HCEC 1CT (cell line): ENCODE measurements at regions not wholly inside any gene's neighbourhood (a gene's known extent, or its start where the extent isn't known, plus 50 kb on each side); places are given as distances from the start of the nearest gene placed in this dataset.
"Not testable (repeated sequence)": the region's sequence is repeated elsewhere in the genome, so short reads cannot be mapped to it uniquely, and the experiment has no call there.

Experiments used
- DNase-seq: peaks from one replicate; pipeline ENCODE4 v3.0.0-alpha.2; 2017

DNA sequence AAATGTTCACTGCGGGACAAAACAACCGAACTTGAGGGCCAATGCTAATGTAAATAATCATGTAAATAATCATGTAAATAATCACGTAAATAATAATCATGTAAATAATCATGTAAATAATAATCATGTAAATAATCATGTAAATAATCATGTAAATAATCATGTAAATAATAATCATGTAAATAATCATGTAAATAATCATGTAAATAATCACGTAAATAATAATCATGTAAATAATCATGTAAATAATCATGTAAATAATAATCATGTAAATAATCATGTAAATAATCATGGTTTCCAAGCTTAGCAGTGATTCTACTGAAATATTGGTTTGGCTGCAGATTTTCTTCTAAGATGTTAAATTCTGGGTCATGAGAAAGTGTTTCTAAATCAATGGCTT lies 507.1 kb downstream of the ZNF516 start:
- not testable (repeated sequence) for DNase-seq

DNA sequence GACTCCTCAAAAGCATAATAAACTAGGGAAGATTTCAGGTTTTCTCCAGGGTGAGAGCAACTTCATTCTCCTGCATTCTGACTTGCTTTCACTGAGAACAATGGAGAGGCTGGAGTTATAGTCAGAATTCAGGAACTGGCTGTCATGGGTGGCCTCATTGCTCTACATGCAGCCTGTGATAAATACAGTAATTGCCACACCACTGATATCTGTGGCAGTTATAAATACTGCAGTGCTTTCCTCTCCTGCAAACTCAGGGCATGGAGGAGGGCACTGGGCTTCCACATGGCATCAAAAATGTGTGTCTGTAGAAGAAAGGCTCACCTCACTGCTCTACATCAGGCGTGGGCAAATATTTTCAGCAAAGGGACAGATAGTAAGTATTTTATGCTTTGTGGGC lies 510.2 kb downstream of the ZNF516 start:
- DNase-seq, result no peak

DNA sequence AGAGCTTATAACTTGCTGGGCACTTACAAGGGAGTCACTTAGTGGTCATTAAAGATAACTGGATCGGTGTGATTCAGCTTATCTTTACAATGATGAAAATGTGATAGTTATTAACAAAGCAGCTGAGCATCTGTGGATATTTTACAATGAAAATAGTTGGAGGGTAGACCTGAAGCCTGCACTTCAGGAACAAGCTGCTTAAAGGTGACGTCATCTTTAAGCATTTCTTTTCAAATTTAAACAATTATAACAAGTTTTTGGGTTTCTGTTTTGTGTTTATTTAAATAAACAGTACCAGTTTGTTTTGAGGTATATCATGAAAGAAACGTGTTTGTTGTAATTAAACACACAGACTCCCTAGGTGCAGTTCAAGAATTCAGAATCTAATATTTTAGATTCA lies 513.9 kb downstream of the ZNF516 start:
- no peak for DNase-seq

DNA sequence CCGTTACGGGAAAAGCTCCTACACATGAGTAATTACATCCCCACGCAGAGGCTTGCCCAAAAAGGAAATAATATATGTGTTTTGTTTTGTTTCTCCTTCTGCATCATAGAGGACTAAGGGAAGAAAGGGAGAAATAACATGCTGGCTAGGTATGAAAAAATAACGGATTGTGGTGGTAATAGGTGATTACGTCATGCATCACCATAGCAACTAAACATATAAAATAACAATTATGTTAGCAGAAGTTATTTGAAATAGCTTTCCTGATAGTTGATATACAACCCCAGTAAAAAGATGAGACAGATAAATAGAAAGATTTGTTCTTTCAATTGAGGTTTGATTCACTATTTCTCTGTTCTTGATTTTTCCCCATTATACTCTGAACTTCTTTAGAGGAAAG lies 518.0 kb downstream of the ZNF516 start:
- DNase-seq, result no peak

DNA sequence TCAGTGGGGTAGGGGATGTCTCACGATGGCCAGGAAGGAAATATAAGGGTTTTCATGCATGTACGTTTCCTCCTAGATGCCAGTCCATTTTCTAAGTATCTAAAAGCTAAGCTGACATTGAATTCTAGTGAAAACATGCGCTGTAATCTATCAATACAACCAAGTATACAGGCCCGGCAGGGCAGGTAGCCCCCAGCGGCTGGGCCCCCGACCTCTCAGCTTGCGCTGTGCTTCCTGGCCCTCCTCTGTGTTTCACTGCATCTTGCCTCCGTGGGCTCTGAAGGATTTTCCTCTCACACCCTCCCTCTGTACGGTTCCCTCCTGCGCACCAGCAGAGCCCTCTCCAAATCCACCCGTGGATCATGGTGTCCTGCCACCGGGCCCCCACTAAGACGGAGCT lies 524.8 kb downstream of the ZNF516 start:
- no peak for DNase-seq

DNA sequence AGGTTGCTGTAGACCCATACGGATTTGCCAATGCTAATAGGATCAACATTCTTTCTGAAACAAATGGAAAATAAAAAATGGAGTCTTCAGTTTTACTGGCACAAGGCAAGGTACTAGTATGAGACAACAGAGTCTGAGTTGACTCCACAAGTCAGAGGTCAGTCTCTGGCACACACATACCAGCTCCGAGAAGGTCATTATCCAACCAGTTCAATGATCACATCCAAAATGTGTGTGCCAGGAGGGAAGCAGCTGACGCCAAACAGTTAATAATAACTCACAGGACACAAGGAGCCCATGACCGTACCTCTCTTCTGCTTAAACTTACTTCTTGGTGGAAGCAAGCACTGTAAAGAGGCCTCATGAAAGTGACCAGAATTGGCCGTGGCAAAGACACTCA lies 528.6 kb downstream of the ZNF516 start:
- DNase-seq, result no peak

DNA sequence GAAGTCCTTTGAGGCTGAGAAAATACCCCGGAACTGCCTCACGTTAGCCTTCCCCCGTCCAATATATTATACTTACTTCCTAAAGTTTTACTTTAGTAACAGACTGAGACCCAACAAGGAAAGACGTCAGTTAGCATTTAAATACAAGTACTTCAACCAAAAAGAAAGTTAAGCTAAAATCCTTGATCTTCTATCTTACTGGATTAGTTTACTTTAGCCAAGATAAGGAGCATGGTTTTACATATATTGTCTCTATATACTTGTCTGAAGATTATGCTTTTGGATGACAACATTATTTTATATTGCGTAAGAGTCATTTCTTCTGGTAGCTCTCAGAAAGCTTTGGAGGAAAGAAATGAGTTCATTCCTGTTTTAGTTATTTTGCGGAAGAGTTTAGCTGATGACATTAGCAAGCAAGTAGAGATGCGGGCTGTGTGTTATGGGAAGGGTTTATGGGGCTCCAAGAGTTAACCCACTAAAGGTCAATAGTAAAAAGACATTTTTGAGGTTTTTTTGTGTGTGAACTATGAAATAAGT lies 532.9 kb downstream of the ZNF516 start:
- no peak for DNase-seq

DNA sequence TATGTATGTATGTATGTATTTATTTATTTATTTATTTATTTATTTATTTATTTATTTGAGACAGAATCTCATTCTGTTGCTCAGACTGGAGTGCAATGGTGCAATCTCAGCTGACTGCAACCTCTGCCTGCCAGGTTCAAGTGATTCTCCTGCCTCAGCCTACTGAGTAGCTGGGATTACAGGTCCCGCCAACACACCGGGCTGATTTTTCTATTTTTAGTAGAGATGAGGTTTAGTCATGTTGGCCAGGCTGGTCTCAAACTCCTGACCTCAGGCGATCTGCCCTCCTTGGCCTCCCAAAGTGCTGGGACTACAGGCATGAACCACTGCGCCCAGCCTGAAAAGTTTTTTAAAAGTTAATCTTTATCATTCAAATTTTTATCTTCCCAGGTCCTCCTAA lies 532.9 kb upstream of the SMIM21 start:
- not testable (repeated sequence) for DNase-seq

DNA sequence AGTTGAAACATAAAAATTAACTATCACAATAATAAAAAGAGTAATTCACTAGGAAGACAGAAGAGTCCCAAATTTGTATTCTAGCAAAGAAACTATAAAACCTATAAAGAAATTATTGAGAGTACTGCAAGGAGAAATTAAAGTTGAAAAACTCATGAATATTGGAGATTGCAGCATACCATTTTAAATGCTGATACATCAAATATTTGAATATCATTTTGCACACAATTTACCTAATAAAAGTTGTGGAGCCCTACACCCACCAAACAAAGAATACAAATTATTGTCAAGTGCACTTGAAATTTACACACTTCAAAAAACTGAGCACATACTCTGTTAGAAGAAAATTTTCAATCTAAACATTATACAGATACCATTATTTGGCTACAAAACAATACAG lies 531.6 kb upstream of the SMIM21 start:
- DNase-seq, result no peak

DNA sequence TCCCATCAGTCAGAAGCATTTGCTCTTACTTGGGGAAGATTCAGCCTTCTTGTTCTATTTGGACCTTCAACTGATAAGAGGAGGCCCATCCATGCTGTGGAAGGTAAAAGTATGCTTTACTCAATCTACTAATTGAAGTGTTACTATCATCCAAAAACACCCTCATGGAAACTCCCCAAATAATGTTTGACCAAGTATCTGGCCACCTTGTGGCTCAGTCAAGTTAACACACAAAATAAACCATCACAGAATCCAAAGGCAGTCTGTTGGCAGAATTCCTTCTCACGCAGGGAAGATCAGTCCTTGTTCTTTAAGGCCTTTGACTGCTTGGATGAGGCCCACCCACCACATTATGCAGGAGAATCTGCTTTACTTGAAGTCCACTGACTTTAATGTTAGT lies 531.2 kb upstream of the SMIM21 start:
- DNase-seq, result no peak

DNA sequence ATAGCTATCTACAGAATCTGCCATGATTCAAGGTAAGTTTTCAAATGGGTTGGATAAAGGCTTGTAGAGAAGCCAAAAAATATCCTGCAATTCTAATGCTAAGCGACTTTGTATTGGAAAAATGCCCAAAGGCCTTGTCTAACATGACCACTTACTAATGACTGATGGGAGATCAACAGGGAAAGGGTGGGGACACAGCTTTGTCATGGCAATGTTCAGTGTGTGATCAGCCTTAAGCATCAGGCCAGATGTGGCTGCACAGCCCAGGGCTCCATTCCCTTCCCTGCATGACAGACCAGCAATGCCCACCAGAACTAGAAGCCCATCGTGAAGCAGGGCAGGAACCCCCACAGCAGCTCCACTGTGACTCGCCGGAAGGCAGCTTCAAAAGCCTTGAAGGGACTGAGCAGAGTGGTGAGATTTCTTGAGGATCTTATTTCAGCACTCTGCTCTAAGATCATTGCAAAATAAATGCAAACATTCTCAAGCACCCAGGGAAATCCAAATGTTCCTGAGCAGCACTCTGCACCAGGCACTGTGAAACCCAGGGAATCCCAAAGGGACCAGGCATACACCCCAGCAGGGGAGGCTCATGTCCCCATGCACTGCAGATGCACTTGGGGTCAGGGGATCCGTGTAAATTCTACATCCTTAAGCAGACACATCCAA lies 517.9 kb upstream of the SMIM21 start:
- no peak for DNase-seq

DNA sequence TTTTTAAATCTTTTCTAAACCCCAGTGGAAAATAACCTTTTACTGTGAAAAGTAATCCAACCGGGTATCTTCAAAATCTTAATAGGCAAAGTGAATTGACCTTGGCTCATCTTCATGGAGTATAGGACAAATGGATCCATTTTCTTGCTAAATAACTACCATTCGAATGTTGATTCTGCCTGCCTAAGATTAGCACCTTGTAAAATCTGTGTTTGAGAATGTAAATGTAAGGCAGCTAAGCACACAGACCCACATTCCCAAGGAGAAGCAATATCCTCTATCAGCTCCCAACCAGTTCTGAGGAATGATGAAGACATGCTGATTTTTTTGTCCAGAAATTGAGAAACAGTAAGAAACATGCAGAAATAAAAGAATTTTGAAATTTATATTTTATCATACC lies 509.8 kb upstream of the SMIM21 start:
- DNase-seq, result no peak

DNA sequence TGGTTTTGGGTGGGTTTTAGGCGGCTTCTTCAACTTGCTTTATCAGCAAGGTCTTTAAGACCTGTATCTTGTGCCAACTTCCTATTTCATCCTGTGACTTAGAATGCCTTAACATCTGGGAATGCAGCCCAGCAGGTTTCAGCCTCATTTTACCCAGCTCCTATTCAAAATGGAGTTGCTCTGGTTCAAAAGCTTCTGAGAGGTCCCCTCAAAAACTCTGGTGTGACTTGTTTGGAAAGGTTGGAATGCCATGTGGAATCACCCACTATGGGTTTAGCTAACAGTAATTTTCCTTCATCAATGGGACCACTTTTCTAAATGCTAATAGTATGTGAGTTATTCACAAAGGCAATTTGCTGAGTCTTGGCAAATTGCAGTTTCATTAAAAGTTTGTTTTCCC lies 509.4 kb upstream of the SMIM21 start:
- no peak for DNase-seq

DNA sequence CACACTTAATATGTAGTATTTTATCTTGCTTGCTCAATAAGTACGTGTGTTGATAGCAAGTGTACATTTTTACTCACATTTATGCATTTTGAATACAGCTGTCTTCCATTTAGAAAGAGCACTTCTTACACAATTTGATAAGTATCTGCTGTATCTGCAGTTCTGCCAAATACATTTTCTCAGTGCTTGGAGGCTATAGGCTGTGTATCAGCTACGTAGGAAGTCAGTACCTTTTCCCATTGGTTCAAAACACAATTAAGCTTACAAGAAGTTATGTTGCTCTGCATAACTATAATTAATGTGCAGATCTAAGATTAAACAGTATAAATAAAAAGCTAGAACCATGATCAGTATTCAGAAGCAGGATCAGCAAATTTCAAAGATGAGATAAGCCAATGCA lies 503.6 kb upstream of the SMIM21 start:
- DNase-seq, result no peak

DNA sequence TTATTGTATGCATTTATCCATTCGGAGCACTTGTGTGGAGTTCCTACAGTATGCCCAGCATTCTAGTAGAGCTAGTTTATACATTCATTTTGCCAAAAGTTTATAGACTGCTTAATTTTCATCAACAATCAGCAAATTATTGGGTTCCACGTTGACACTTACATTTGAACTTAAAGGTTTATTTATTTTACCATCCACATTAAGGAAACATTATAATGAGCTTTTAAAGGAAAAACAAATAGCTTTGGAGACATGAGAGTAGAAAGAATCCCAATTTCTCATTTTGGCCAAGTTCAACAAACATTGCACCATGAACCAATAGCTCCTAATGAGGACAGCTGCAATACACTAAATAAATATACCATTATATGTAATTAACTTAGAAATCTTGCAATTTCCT lies 501.2 kb upstream of the SMIM21 start:
- DNase-seq, result no peak

DNA sequence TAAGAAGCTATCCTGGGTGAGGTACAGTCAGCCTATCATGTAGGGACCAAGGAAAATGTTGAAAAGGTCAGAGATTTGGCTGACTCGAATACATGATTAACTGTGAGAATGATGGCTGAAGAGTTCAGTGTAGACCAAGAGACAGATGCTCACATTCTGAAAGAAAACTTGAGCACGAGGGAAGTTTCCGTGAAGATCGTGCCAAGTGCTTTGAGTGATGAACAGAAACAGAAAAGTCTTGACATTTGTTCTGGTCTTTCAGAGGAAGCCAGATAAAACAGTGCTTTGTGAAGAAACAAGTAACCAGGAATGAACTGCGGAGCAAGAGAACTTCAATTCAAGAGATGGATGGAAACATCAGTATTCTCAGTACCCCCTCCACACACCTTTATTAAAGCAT lies 500.3 kb upstream of the SMIM21 start:
- no peak for DNase-seq

DNA sequence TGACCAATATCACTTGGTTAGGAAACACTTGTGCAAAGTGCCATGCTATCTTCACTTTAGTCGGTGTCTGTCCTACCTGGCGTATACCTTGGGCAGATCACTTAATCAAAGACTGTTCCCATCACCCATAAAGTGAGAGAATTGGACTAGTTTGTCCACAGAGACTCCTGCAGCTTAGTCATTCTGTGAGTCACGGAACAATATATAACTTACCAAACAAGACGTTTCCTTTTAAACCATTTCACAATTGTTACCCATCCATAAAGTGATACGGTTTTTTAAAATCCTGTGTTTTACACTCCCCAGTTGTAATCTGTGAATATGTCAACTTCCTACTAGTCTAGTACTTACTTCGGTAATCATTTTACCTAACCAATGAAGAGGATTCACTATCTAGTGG lies 499.3 kb upstream of the SMIM21 start:
- no peak for DNase-seq

DNA sequence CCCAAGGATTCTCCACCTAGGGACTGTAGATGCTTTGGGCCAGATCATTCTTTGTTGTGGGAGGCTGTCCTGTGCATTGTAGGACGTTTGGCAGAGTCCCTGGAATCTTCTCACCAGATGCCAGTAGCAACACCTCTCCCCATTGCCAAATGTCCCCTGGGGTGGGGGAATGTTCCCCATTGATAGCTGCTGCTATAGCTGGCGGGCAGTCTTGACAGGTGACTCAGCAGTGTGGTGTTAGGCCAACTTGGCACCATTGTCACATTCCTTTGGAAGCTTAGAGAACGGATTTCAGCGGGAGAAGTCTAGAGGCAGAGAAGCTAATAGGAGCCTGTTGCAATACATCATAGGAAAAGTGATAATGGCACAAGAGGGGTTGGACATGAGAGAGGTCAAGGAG lies 495.7 kb upstream of the SMIM21 start:
- DNase-seq, result no peak

DNA sequence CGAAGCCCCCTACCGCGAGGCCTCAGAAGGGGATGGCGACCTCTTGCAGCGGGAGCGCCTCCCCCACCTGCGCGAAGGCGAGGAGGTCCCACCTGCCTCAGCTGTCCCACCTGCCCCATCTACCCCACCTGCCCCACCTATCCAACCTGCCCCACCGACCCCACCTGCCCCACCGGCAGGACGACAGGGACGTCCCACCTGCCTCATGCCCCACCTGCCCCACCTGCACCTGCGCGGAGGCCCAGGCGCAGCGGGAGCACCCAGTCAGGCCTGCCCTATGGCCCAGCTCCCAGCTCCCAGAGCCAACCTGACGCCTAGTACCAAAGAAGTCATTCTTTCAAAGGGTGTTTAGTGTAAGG lies 489.1 kb upstream of the SMIM21 start:
- no peak for DNase-seq

DNA sequence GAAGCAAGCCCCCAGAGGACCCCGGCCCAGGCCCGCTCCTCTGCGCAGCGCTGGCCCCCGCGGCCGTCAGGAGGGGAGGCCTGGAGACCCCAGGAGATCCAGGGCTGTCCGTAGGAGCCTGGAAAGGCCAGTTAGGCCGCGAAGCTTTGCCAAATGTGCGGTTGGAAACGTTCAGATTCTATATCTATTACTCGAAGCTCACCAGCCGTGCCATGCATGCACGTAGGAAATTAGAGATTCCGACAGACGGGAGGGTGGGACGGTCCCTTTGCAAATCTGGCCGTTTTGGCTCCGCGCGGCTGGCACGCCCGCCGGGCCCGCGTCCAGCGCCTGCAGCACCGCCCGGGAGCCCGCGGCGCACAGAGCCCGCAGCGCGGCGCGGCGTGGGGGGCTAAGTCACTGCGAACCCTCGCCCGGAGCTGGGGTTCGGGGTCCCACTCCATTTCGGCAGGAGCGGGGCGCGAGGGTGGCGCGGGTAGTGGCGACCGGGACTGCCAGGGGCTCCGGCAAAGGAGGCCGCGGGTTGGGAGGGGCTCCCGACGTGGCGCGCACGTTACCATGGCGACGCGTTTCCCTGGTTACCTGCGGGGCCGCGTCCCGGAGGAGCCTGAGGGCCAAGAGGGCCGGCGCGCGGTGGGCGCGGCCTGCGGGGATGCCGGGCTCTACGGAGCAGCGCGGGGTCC lies 488.6 kb upstream of the SMIM21 start:
- no peak for DNase-seq

DNA sequence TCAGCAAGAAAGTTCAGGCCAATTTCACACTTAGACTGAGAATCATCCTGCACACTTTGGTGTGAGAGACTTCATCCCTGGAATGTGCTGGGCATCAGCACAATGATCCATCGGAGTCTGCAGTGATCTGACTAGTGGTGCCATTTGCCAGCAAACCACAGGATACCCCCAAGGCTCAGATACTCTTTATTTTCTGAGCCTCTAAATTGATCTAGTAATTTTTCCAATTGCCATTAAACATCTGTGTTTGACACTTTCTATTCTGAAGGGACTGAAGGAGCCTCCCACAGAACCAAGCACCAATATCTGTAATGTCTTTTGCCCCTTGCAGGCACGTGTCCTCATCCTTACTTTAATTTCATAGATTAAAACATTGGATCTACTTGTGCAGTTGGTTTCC lies 485.3 kb upstream of the SMIM21 start:
- no peak for DNase-seq

DNA sequence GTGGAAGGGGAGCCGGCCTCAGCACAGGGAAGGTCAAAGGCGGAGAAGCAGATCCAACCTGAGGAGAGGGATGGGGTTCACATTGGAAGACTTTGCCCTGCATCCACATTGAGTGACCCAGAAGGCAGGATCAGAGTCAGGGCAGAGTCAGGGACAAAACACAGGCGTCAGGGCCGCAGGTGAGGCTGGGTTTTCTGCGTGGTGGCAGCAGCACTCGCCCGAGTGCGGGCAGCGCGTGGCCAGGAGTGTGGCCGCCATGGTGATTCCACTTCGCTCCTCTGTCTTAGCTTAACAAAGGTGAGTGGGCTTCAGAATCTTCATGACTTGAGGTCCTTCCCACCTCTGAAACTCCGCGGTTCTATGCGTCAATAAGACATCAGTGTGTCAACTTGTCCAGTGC lies 476.9 kb upstream of the SMIM21 start:
- DNase-seq, result no peak

DNA sequence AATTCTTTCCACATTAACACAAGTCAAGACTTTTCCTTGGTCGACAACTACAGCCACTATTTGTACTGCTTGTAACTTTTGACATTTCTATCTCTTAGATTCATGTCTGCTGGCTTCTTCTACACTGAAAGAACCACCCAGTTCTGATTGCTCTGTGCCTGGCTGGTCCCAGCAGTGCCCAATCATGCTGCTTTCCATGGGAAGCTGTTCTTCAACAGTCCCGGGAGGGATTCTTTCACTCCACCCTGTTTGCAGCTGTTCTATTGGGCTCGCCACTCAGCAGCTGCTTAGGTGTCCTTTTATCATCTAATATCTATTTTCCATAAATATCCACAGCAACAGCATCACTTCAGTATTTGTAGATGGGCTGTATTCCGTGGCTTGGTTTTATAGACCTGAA lies 471.1 kb upstream of the SMIM21 start:
- DNase-seq, result no peak

DNA sequence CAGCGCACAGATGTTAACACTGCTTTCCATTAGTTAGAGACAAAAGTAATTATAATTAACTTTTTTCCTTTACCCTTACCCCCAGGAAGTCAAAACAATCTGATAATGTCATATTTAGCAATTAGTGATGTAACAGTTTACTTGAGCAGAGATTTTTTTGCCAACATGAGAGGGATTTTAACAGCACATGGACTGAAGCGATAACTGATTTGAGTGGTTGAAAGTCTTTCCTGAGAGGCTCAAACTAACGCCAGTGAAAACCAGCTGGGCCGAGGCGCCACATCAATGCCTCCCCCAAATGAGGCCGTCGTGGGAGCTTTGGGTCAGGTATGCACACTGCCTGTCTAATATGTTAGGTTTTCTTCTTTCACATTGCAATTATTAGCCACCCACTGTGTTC lies 469.9 kb upstream of the SMIM21 start:
- DNase-seq, result no peak

DNA sequence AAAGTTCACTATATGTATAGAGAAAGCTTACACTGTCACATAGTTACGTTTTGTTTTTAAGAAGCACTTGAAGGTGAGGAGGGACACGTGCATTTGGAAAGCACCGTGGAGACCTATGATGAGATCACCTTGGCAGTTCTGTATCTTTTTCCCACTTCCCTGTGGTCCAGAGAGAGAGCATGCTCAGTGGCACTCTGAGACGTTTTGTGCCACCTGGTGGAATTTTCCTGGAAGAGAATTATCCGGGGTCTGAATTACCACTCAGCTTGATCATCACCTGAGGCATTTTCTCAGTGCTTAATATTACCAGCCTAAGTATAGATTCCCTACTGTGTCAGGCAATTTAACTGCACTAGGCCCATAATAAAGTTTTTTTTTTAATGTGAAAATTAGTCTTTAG lies 469.4 kb upstream of the SMIM21 start:
- no peak for DNase-seq
